Left lobe of liver (tissue), 2 donors: ENCODE measurements at regions not wholly inside any gene's neighbourhood (a gene's known extent, or its start where the extent isn't known, plus 50 kb on each side); places are given as distances from the start of the nearest gene placed in this dataset.

Source experiments
- ATAC-seq: fragments of 200-7000 bp; cut with Tn5 transposase; one replicate; pipeline ENCODE4 v1.9.1; 2020; ENCODE audit warnings: mild to moderate bottlenecking, moderate library complexity
- DNase-seq: peaks from one replicate; pipeline ENCODE4 v3.0.0-alpha.2; 2020; ENCODE audit warnings: low spot score
- donor health status: DM: no; HTN: no; CAD: no; lungs with moderate emphysema.
- donor health status: DM: no; HTN: yes; CAD: no.

DNA sequence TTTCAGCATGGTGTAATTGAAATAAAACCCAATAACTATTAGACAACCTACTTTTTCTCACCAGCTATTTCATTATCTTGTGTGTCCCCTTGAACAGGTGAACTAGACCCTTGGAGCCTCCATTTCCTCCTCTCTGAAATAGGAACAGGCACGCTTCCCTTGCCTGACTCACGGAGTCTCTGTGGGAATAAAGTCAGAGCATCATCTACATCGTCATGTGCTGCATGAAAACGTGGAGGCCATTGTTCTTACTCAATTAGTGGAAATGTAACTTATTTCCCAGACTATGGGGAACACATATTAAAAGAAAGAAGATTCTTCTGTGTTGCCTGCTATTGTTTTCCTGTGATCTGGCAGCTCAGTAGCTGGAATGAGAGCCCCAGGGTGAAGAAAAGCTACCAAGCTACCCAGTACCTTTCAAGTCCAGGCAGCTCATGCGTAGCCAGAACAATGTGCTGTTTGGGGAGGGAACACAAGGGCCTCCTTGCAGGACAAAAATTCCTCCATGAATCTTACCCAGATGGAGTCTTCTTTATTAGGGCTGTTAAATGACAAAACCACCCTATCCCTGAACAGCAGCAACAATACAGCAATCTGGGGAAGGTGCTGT is 59.8 kb downstream of the SOX11 start:
- no peak for ATAC-seq
- no peak for DNase-seq

DNA sequence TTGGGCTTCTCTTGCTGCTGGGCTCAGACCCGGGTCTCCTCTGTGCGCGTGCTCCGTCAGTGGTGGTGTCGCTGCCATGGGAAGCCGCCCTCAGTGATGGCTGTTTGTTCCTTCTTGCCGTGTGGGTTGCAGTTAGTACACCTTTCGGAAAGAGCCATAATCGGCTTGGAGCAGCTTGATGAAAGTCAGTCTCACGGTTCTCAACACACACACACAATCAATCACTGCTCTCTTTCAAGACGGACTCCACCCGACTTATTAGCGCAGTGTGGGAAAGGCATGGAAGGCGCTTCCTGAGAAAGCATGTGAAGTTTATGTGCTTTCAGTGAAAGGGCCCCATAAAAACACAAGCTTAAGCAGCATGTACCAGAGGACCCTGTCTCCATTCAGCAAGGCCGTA is 64.1 kb downstream of the SOX11 start:
- no peak for ATAC-seq

DNA sequence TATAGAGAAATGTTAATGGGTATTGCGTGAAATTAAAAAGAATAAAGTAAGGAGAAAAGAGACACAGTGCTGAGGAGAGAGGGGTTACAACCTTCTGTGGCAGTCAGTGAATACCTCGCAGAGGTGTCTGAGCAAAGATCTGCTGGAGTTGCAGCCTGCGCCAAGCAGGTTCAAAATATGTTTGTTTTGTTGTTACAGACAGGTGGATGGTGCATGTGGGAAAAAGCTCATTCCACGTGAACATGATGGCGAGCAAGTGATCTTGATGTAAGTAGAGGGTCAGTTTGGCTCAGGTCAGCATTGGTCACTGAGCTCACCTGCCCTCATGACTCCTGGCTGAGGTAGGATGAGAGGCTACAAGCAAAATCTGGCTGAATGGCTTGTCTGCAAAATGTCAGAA is 66.2 kb downstream of the SOX11 start:
- DNase-seq (no peak), ATAC-seq (no peak)

More for the DNA sequence above, 64.1 kb downstream of the SOX11 start:
- no peak for DNase-seq

DNA sequence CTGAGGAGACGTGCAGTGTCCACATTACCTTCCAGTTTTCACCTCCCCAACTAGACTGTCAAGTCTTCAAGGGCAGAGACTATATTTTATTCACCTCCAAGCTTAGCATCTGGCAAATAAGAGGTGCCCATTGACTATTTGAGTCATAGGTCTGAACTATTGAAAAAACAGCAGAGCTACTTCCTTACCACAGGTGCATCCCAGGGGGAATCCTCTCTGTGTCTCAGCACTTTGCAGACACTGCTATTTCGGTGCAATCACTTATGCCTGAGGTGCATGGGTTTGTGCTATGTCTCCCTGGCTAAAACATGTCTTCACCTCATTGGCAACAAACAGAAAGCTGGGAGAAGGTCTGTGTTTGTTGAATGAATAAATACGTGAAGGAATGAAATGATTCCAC is 67.8 kb downstream of the SOX11 start:
- ATAC-seq (no peak), DNase-seq (no peak)

DNA sequence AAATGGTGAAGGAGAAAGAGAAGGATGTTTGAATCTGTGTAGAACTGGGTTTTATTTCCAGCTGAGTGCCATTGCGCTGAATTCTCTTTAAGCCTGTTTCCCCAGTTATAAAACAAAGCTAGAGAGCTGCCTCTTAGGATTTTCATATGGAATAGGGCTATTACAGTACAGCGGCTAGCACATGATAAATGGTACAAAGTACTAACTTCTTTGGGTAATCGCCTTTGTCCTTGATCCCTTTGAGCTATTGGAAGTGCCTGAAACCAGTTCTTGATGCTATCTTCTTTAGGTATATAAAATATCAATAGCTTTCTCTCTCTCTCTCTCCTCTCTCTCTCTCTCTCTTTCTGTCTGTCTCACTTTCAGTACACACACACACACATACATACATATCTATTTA is 71.3 kb downstream of the SOX11 start:
- no peak for ATAC-seq
- no peak for DNase-seq

DNA sequence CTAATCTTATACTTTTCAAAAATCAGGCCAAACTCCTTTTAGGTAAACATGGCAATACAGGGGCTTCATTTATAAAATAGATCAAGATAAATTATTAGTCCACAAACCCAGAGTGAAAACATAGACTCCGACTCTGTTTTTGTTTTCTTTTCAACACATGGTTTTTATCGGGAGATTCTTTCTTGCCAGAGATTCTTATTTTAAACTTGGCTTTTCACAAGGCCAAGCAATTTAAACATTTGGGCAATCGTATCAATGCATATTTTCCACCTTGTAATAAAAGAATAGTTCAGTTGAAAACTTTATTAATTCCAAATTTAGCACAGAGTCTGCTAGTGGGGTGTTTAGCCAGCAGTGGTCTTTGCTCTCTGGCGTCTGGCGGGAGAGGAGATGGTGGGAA is 71.9 kb downstream of the SOX11 start:
- no peak for DNase-seq
- ATAC-seq, result no peak

DNA sequence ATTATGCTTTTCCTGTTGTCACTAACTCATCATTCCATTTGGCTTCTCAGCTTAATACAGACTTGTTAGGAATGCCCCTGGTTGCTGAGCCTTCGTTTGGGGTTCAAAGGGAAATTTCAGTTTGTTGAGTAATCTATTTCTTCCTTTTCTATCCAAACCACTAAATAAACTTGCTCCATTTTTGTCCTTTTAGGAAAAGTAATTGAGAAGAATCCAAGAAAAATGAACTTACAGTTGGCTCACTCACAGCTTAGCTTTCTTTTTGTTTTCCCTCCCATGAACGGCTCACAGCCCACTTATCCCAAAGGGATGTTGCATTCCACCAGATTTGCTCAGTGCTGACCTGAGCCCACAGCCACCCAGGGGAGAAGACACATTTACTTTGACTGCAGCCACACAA is 73.9 kb downstream of the SOX11 start:
- DNase-seq (no peak), ATAC-seq (no peak)

DNA sequence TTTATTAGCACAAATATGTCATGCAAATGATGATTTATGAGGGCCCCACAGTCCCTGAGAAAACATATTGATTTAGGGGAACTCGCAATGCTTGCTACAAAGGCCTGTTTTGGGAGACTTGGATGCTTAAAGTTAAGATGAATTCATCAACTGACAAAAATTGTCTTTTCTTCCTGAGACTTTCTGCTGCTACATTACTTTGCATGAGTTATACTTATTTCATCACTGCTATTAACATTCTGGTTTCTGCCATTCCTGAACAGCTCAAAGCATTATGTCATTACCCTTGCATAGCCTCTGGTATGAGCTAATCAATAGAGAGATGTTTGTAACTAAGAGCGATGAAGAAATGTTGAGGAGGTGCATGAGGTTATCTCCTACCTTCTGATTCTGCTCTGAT is 74.4 kb downstream of the SOX11 start:
- DNase-seq (no peak), ATAC-seq (no peak)

DNA sequence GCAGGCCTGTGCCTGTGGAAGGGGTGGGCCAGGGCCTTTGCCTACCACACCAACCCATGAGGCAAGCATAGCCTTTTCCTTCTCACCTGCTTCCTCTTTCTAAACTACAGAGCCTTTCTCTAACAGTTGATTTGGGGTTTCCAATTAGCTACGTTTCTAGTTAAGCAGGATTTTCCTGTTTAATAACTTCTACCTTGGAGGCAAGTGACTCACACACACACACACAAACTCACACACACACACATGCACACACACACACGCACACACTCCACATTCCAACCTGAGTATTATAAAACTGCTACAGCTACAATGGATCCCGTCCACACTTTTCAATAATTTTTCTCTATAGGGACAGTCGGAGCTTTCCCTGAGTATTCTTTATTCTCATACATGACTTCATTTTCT is 84.9 kb downstream of the SOX11 start:
- DNase-seq, result no peak
- ATAC-seq, result no peak

DNA sequence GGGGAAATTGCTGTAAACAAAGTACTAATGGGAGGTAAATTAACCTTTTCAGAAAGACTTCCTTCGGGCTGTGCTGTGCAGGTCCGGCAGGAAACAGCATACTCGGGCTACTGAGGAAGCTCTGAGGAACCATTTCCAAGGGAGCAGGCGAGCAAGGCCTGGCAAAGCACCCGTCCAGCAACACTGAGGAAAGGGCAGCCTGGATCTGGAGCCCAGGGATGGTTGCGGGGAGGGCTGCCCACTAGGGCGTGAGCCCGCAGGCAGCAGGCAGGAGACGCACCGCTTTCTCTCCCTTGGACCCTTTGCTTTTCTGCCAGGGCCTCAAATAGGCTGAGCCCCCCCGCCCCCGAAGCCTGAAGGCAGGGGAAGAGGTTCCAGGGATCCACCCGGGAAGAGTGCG is 89.5 kb downstream of the SOX11 start:
- DNase-seq, result no peak
- no peak for ATAC-seq

DNA sequence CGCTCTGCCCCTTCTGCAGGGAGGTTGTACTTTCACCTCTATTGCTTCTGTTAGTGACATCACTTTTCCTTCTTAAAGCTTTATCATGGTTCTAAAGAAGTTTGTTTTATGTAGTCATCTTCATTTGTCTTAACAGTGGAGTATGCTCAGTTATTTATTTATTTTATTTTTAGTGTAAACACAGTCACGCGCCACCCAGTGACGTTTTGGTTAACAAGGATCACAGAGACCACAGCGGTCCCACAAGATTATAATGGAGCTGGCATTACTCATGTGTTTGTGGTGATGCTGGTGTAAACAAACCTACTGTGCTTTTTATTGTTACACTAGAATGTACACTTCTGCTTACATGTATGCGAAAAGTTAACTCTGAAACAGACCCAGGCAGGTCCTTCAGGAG is 89.9 kb downstream of the SOX11 start:
- DNase-seq, result no peak
- no peak for ATAC-seq

DNA sequence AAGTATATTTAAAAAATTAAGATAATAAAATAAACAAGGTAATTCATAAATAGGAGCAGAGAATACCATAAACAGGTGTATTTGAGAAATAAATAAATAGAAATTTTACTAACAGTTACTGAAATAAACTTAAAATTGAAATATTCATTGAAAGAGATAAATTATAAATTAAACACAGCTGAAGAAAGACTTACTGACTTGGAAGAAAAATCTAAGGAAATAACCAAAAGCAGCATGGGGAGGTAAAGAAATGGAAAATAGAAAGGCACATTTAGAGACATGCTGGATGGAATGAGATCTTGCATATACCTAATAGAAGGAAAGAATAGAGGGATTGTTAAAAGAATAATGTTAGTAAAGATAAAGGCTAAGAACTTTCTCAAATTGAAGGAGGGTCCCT is 96.3 kb downstream of the SOX11 start:
- ATAC-seq (no peak), DNase-seq (no peak)

DNA sequence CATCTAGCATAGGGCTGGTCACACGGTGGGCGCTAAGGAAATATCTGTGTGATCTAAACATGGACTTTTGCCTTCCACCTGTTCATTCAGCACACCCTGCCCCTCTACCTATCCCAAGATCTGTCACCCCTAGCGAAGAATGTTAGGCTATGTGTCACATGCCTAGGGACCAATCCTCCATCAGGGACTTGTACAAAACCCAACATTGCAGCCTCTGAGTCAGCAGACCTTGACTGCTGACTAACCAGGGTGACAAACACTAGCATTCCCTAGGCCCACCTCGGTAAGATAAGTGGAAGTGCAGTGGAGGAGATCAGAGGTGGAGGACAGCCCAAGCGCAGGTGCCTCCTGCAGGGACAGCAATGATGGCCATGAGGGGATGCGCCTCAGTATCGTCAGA is 99.2 kb downstream of the SOX11 start:
- no peak for ATAC-seq
- no peak for DNase-seq

DNA sequence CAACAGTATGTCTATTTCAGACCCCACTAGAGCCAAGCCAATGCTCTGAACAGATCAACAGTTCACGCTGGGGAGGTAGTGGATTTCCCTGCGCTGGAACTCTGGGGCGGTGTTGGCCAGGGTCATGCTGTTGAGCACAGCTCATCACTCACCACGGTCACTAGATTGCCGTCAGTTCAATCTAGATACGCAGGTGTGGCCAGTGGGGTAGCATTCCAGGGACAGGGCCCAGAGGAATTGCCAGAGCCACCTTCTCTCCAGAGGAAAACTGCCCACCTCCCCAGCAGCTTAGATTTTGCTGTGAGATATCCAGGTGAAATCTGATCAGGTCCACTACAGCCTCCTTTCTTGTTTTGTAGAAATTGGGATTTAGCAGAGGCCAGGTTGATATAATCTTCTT is 101.8 kb downstream of the SOX11 start:
- DNase-seq (no peak), ATAC-seq (no peak)

DNA sequence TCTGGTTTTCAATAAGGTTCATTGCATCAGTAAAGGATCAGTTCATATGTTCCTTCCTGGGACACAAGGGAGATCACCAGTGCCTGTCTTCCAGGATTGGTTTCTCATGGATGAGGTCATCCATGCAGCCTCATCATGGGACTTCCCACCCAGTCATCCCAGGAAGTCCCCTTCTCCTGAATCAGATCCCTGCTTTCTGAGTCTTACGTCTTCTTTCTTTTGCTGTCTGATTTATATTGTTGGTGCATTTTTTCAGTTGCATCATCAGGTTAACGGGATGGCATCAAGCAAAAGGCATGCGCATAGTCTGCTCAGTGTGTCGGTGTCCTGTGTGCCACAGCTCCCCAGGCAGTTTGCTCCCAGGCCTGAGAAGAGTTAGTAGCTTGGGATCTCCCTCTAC is 105.9 kb downstream of the SOX11 start:
- DNase-seq (no peak), ATAC-seq (no peak)

DNA sequence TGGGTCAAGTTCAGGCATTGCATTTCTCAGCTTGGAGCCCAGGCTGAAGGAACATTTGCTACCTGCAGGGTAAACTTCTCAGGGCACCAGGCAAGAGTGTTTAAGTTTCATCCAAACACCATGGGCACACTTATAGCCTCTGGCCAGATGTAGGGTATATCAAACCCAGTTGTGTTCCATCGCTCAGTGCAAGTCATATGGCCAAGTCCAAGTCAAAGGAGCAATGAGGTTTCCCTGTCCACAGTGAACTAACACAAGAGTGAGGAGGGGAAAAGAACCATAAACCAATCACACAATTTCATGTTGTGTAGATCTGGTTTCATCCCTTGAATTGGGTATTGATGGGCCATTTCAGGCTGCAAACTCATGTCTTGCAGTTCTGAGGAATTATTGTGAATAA is 107.2 kb downstream of the SOX11 start:
- DNase-seq (no peak), ATAC-seq (no peak)

DNA sequence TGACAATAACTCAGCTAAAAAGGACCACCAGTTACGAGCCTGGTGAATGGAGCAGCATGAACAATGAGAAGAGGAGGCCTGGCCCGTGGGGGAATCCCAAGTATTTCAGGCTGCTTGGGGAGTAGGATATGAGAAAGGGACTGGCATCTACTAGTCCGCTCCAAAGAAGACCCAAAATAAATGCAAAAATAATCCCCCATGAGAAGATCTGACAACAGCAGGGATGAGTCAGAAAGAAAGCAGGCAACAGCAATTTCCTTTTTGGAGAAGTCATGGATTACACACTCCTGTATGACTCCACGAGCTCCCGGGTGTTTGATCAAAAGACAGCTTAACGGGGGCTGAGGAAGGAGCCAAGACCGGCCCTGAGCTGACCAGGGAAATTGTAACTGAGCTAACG is 111.4 kb downstream of the SOX11 start:
- ATAC-seq, result no peak

DNA sequence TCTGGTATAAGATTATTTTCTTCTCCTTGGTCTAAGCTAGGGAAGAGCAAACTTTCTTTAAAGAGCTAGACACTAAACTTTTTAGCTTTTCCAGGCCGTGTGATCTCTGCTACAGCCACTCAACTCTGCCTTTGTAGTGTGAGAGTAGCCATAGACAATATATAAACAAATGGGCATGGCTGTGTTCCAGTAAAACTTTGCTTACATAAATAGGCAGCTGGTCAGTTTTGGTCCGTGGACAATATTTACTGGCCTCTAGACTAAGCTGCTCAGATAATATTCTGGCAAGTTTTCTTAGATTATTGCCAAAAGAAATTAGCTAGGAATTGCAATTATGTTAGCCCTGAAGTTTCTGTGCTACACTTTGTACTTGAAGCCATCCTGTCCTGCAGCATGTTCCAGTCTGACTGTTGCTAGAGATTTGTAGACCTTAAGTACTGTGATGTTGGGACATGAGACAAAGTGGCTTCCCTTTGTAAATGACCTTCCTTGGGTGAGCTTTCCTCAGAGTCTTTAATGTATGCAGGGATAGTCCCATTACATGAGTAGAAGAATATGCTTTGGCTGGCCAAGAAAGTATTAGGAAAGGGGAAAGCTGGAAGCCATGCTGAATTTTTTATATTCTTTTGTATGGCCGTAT is 126.9 kb downstream of the SOX11 start:
- DNase-seq, result no peak
- no peak for ATAC-seq

More for the DNA sequence above, 111.4 kb downstream of the SOX11 start:
- no peak for DNase-seq

DNA sequence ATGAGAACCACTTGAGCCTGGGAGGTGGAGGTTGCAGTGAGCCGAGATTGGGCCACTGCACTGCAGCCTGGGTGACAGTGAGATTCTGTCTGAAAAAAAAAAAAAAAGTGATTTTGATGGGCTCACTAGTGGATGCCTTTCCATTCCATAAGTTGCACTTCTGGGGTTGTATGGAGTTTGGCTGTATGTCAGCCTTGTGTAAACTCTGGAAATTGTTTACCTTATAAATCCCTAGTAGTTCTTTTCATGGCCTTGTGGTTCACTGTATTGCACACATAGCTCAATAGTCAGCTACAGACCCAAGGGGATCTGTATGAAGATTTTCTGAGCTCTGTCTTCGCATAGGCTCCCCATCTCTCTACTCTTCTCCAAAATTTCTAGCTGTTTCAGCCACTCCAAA is 131.9 kb downstream of the SOX11 start:
- no peak for DNase-seq
- ATAC-seq, result no peak

DNA sequence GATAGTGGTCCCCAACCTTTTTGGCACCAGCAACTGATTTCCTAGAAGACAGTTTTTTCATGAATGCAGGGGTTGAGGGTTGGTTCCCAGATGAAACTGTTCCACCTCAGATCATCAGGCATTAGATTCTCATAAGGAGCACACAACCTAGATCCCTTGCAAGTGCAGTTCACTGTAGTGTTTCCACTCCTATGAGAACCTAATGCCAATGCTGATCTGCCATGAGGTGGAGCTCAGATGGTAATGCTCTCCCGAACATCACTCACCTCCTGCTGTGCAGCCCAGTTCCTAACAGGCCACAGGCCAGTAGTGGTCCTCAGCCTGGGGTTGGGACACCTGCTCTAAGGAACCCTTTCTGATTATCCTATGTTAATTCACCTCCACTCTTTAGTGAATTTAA is 133.5 kb downstream of the SOX11 start:
- DNase-seq (no peak), ATAC-seq (no peak)

DNA sequence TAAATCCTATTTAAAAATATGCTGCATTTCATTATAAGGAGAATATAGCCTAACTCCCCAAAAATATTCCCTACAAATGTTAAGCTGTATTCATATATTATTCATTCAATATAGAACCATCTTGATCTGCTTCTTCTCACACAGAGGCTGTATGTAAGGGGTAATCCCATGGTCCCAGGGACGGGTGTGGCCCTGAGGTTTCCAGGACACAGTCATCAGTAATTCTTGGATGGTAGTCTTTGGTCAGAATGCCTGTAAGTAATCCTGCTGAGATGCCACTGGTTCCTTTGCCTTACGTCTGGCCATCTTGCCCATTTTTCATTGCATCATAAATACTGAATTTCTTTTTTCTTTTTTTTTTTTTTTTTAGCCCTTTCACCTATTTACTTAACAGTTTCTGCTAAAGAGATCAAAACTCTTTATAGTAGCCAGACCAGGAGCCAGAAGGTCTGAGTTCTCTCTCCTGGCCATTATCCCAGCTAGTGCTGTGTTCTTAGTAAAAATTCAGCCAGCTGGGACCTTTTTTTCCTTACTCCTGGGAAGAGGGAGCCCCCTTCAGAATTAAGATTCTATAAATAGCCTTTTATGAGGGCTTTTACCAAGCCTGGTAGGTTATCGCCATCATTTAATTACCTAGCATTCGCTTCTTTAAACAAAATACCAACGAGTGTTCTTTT is 134.9 kb downstream of the SOX11 start:
- DNase-seq (no peak), ATAC-seq (no peak)

DNA sequence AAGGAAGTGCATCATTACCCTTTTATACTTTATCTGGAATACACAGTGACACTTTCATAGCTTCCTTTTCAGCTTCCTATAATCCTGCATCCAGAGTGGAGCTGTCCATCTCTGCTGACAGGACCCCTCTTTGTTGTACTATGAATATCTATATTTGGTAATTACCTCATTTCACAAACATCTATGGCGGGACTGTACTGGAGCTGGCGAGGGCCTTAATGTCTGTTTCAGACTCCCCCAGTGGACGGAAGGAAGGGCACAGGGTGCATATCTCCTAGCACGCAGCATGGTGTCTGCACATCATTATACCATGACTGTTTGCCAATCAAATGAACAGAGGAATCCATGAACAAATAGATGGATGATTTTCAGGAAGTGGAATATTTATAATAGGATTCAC is 142.3 kb downstream of the SOX11 start:
- no peak for ATAC-seq
- no peak for DNase-seq

DNA sequence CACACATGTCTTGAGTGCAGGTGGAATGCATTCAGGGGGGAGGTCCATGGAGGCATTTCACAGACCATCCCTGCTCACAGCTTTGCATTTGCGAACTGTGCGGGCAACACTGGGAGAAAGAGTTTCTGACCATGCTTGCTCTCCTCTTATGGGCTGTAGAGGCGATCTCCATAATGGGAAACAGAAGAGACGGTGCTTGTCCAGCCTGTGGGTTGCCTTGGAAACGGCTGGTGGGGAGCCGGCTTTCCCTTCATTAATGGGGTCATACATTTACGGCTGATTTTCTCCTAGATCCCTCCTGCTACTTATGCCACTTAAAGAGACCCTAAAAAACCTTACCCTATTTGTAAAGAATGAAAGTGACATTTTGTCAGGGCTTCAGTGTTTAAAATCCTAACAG is 147.4 kb downstream of the SOX11 start:
- DNase-seq, result no peak
- ATAC-seq, result no peak
